Type B pancreatic cell (in vitro differentiated cells): ENCODE measurements at regions not wholly inside any gene's neighbourhood (a gene's known extent, or its start where the extent isn't known, plus 50 kb on each side); places are given as distances from the start of the nearest gene placed in this dataset.
A peak's percentile ranks its signal among the peaks of the same experiment; 100 is the strongest.

Experiments
- DNase-seq: peaks from one replicate; pipeline ENCODE4 v3.0.0; 2021; ENCODE audit warnings: mixed read lengths; ENCODE audit not compliant: unreplicated experiment; ENCODE audit errors: extremely low spot score
- H3K27ac Mint-ChIP-seq: 2 replicates; pipeline ENCODE4 v1.8.0; 2021; ENCODE audit warnings: mild to moderate bottlenecking, mixed read lengths
- H3K27me3 Mint-ChIP-seq: 2 replicates; pipeline ENCODE4 v1.8.0; 2021; ENCODE audit warnings: mixed read lengths
- H3K36me3 Mint-ChIP-seq: 2 replicates; pipeline ENCODE4 v1.8.0; 2021; ENCODE audit warnings: mixed read lengths
- H3K4me1 Mint-ChIP-seq: one replicate; pipeline ENCODE4 v1.8.0; 2021; ENCODE audit warnings: mixed read lengths; ENCODE audit not compliant: unreplicated experiment
- H3K4me3 Mint-ChIP-seq: 2 replicates; pipeline ENCODE4 v1.8.0; 2021; ENCODE audit warnings: mild to moderate bottlenecking, mixed read lengths
- H3K9me3 Mint-ChIP-seq: 2 replicates; pipeline ENCODE4 v1.8.0; 2021; ENCODE audit warnings: mixed read lengths
- TF ChIP-seq, protein P1 (sequence below): fragments of 200-600 bp; sonication (generic); conservative IDR thresholded peaks from 2 replicates; pipeline ENCODE4 v1.5.0; 2021; ENCODE audit warnings: antibody characterized with exemption, mild to moderate bottlenecking

DNA sequence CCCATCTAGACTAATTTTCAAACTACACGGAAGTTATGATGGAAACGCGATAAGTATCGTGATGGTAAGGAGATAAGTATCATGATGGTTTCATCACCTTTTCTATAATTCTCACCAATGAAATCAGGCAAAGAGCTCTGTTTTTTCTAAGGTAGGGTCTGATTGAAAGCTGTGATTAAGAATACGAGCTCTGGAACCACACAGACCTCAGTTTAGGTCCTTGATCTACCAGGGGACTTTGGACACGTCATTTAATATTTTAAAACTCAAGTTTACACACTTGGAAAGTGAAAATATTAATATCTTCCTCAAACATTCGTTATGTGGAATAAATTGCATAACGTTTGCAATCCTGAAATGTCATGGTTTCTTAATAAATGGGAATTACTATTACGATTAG, 538.2 kb upstream of the CELF2 start:
- TF ChIP-seq, protein P1, sequence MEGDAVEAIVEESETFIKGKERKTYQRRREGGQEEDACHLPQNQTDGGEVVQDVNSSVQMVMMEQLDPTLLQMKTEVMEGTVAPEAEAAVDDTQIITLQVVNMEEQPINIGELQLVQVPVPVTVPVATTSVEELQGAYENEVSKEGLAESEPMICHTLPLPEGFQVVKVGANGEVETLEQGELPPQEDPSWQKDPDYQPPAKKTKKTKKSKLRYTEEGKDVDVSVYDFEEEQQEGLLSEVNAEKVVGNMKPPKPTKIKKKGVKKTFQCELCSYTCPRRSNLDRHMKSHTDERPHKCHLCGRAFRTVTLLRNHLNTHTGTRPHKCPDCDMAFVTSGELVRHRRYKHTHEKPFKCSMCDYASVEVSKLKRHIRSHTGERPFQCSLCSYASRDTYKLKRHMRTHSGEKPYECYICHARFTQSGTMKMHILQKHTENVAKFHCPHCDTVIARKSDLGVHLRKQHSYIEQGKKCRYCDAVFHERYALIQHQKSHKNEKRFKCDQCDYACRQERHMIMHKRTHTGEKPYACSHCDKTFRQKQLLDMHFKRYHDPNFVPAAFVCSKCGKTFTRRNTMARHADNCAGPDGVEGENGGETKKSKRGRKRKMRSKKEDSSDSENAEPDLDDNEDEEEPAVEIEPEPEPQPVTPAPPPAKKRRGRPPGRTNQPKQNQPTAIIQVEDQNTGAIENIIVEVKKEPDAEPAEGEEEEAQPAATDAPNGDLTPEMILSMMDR, result no peak
- Mint-ChIP-seq H3K27ac (no peak overlapping the region), H3K36me3 (no peaks in the 10 kb centered on the region), H3K4me1 (peaks cover 31% of the 10 kb centered on the region), H3K9me3 (peaks cover 5% of the 10 kb centered on the region), H3K27me3 (no peaks in the 10 kb centered on the region), H3K4me3 (no peak overlapping the region)
- no peak for DNase-seq

DNA sequence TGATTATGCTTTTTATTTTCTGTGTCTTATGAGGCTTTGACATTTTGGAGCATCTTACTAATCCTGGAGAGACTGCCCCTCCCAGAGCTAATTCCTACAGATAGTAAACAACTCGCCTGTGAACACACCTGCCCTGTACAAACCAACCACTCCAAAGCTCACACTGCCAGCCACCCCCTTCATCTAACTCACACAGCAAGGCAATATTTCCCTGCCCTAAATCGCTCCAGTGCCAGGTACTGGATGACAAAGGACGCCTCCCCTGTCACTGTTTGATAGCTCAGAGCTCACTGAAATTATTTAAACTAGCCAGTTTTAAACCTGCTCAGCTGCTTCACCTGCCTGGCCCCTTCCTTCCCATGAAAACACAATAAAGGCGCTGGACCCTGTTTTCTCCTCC, 535.1 kb upstream of the CELF2 start:
- peak overlapping the region; percentile 61 for H3K4me3 Mint-ChIP-seq
- no peaks in the 10 kb centered on the region for H3K9me3 Mint-ChIP-seq
- DNase-seq, result no peak
- no peaks in the 10 kb centered on the region for H3K36me3 Mint-ChIP-seq
- H3K27me3 Mint-ChIP-seq, result no peaks in the 10 kb centered on the region
- peak overlapping the region; percentile 84 for H3K27ac Mint-ChIP-seq
- peaks cover 13% of the 10 kb centered on the region for H3K4me1 Mint-ChIP-seq
- TF ChIP-seq, protein P1, result no peak

DNA sequence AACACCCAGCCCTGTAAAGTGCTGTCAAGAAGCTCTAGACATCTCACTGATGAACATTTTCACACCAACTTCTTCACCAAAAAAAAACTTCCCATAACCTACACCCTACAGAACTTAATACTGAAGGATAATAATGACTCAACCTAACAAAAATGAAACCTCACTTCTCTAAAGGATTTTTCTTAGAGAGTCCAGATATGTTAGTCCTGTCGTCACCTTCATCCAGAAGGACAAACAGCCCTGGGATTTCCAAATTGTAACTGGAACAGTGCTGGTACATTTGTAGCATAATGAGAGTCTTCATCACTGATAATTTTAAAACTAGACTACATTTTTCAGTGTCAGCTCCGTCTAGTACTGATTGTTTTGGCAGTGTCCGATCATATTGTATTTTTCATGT, 528.6 kb upstream of the CELF2 start:
- H3K9me3 Mint-ChIP-seq, result no peaks in the 10 kb centered on the region
- H3K27me3 Mint-ChIP-seq, result no peaks in the 10 kb centered on the region
- no peak overlapping the region for H3K27ac Mint-ChIP-seq
- no peaks in the 10 kb centered on the region for H3K36me3 Mint-ChIP-seq
- no peak overlapping the region for H3K4me3 Mint-ChIP-seq
- DNase-seq, result no peak
- TF ChIP-seq, protein P1, result no peak
- H3K4me1 Mint-ChIP-seq, result peaks cover 5% of the 10 kb centered on the region

DNA sequence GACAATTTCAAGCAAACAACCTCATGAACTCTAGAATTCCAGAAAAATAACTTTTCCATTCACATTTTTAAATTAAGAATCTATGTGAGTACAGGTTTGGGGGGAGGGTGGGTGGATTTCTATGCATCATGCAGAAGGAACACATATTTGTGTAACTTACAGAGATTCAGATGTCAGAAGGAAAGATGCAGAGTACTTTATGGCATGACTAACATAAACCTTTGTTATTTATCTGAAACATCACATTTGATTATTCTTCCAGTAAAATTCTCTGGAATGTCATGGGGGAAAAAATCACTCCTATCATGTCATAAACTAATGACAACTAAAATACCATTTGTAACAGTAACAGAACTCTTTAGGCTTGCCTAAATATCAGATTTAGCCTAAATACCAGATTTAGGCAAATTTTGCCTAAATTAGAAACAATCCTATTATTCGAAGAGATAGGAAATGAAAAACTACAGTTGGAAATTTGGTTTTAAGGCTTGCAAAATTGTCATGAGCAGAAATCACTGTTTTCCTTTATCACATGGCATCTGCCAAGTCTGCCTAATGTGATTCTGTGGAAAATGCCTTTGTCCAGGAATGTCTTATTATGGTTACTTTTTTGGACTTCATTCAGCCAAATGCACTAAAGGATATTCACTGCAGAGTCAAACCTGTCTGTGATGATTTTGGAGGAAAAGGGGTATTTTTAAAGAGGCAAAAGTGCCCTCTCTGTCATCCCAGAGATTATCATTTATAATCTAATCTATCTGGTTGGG, 527.7 kb upstream of the CELF2 start:
- TF ChIP-seq, protein P1, result no peak
- no peak overlapping the region for H3K27ac Mint-ChIP-seq
- H3K9me3 Mint-ChIP-seq, result no peaks in the 10 kb centered on the region
- H3K36me3 Mint-ChIP-seq, result no peaks in the 10 kb centered on the region
- no peak overlapping the region for H3K4me3 Mint-ChIP-seq
- H3K27me3 Mint-ChIP-seq, result no peaks in the 10 kb centered on the region
- peaks cover 5% of the 10 kb centered on the region for H3K4me1 Mint-ChIP-seq
- DNase-seq, result no peak

DNA sequence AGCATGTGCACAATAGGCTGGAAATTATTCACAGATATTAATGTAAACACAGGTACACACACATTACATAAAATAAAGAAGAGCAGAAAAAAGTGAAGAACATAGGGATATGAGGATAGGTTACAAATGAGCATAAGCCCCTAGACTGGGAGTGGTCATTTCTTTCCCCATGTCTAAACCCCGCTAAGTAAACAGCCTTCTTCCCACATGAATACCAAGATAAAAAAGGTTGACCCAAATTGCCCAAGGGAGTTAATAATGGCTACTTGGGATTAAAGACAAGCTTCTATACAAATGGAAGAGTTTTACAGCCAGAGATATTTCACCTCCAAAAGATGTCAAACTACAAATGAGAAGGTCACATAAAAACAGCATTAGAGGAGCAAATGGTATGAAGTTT, 527.1 kb upstream of the CELF2 start:
- Mint-ChIP-seq H3K27me3 (no peaks in the 10 kb centered on the region), H3K36me3 (no peaks in the 10 kb centered on the region), H3K4me1 (peaks cover 5% of the 10 kb centered on the region), H3K27ac (no peak overlapping the region), H3K4me3 (no peak overlapping the region), H3K9me3 (no peaks in the 10 kb centered on the region)
- TF ChIP-seq, protein P1, result no peak
- no peak for DNase-seq
